Neural progenitor cell (in vitro differentiated cells): ENCODE measurements at regions not wholly inside any gene's neighbourhood (a gene's known extent, or its start where the extent isn't known, plus 50 kb on each side); places are given as distances from the start of the nearest gene placed in this dataset.

Source experiments
- EZH2 ChIP-seq: fragments of 200-600 bp; sonication (generic); IDR thresholded peaks from 2 replicates; pipeline ENCODE4 v1.6.1; 2017; ENCODE audit warnings: antibody characterized with exemption, mild to moderate bottlenecking, moderate library complexity
- TF ChIP-seq, protein P1 (sequence below): fragments of 200-600 bp; sonication (generic); IDR thresholded peaks from 2 replicates; pipeline ENCODE4 v1.5.1; 2017; ENCODE audit warnings: antibody characterized with exemption, mild to moderate bottlenecking

DNA sequence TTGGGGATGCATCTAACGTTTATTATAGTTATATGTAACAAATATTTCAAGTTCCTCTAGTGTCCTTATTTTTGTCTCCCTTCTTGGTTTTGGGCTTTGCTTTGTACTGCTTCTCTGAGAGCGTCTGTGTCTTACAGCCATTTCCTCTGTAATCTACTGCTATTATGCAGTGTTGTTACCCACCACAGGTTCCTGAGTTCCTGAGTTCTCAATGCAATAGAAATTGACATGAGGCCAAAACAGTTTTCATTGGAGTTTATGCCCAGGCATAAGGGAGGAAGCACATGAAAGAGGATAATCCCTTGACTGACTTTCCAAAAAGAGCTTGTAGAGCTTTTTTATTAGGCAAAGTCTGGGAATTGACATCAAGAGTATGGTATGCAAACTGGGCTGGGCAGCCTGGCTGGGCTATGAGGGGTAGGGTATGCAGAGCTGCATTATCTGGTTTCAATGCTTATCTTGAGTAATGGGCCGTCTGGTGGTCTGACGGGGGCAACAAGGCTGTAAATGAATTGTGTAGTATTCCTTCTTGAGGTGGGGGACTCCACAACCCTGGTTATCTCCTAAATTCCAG is 722.5 kb upstream of the ATXN7L3B start:
- TF ChIP-seq, protein P1, sequence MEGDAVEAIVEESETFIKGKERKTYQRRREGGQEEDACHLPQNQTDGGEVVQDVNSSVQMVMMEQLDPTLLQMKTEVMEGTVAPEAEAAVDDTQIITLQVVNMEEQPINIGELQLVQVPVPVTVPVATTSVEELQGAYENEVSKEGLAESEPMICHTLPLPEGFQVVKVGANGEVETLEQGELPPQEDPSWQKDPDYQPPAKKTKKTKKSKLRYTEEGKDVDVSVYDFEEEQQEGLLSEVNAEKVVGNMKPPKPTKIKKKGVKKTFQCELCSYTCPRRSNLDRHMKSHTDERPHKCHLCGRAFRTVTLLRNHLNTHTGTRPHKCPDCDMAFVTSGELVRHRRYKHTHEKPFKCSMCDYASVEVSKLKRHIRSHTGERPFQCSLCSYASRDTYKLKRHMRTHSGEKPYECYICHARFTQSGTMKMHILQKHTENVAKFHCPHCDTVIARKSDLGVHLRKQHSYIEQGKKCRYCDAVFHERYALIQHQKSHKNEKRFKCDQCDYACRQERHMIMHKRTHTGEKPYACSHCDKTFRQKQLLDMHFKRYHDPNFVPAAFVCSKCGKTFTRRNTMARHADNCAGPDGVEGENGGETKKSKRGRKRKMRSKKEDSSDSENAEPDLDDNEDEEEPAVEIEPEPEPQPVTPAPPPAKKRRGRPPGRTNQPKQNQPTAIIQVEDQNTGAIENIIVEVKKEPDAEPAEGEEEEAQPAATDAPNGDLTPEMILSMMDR, result no peak
- no peak for TF ChIP-seq EZH2
